ENCODE measurements at regions not wholly inside any gene's neighbourhood (a gene's known extent, or its start where the extent isn't known, plus 50 kb on each side); places are given as distances from the start of the nearest gene placed in this dataset.

DNA sequence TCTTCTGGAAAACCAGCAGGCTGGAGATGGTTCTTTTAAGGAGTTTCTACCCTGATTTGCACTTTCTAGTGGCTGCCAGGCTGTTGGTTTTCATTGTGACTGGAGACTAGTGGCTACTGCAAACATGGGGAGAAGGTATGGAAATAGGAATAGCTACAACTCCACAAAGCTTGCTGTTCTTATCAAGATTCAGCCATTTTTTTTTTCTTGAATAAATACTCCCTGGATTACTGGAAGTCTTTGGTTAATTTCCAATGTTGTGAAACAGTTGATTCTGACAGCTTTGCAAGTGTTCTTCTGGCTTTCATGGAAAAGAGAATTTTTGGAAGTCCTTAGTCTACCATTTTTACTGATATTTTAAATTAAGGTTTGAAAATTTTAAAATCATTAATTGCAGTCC lies 277.7 kb downstream of the HS3ST3A1 start:
- Histone ChIP-seq H3K27me3 (ENCODE audit: control insufficient read depth, insufficient read depth, low read length) (no peaks in the 10 kb centered on the region), H3K27ac (ENCODE audit: low read depth, low read length) (no peak overlapping the region), H3K36me3 (ENCODE audit: control insufficient read depth, insufficient read depth, low read length) (no peaks in the 10 kb centered on the region), H3K4me3 (ENCODE audit: low read depth, low read length) (no peak overlapping the region), H3K4me1 (ENCODE audit: control insufficient read depth, insufficient read depth, low read length) (no peaks in the 10 kb centered on the region), H3K9me3 (ENCODE audit: control insufficient read depth, insufficient read depth, low read length) (no peaks in the 10 kb centered on the region)
- no peak for DNase-seq (ENCODE audit: low read depth in 4 of 6, low spot score in 6 of 6)

DNA sequence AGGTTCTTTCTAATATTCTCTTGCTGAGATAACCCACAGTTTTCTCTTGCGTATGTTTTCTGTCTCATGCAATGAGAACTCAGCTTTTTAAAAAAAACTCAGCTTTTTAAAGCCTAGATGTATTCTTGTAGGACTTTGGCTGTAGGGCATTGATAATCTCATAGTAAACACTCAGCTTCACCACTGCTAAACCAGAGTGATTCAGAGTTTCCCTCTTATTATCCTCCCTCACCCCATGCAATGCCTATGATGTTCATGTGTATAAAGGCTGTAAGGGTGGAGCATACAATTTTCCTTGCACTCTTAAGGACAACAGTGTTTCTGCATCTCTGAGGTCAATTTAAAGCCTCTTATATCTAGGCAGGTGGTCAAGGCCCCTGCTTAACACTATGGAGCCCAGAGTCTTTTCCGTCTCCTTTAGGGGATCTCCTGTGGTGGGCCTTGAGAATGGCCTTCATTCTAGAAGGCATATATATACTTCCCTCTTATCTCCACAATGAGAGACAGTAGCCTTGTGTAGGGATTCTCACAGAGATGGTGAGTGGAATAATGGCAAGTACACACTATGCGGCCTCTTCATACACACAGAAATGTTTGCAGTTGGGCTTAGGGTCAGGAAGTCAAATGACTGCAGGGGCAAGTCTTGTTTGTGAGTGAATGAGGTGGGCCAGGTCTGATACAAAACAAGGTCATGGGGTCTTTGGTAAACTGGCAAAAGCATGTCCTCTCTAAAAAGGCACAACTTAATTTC lies 279.6 kb downstream of the HS3ST3A1 start:
- no peaks in the 10 kb centered on the region for H3K4me1 ChIP-seq (ENCODE audit: control insufficient read depth, insufficient read depth, low read length)
- DNase-seq (ENCODE audit: low read depth in 4 of 6, low spot score in 6 of 6), result no peak
- no peak overlapping the region for H3K27ac ChIP-seq (ENCODE audit: low read depth, low read length)
- H3K36me3 ChIP-seq (ENCODE audit: control insufficient read depth, insufficient read depth, low read length), result no peaks in the 10 kb centered on the region
- no peaks in the 10 kb centered on the region for H3K27me3 ChIP-seq (ENCODE audit: control insufficient read depth, insufficient read depth, low read length)
- H3K4me3 ChIP-seq (ENCODE audit: low read depth, low read length), result no peak overlapping the region
- H3K9me3 ChIP-seq (ENCODE audit: control insufficient read depth, insufficient read depth, low read length), result no peaks in the 10 kb centered on the region
- WGBS (ENCODE audit: insufficient coverage), result no CpG with 5 or more reads among the region's 3 CpGs

DNA sequence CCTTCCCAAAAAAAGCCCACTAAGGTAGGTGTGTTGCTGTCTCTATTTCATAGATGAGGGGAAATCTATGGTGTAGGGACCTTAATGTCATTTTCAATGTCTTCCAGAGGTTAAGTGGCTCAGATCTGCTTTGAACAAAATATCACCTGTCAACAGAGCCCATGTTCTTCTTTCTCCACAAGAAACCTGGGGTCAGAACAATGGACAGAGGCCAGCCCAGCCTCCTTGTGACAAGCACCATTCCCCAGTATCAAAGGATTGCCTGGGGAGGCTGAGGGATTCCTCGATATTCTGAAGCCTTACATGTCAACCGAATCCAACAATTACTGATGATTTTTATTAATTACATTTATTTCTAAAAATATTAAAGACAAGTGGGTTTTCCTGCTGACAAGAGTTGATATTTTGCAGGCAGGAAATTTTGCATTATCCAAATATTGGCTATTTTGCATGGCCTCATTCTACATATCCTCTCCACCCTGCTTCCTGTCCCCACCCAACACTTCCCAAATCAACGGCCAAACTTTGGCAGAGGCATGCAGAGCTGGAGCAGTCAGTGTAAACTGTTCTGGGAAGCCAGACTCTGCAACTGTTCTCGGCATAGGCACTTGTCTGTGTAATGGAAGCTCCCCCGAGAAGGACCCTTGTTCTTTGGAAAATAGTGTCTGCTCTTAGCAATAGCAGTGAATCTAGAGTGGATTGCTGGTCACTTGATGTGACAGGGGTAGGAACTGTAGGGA lies 281.5 kb downstream of the HS3ST3A1 start:
- DNase-seq (ENCODE audit: low read depth in 4 of 6, low spot score in 6 of 6), result no peak
- 92% methylated on average over 2 of the region's 5 CpGs for WGBS (ENCODE audit: insufficient coverage)
- H3K4me3 ChIP-seq (ENCODE audit: low read depth, low read length), result no peak overlapping the region
- H3K36me3 ChIP-seq (ENCODE audit: control insufficient read depth, insufficient read depth, low read length), result no peaks in the 10 kb centered on the region
- H3K27me3 ChIP-seq (ENCODE audit: control insufficient read depth, insufficient read depth, low read length), result no peaks in the 10 kb centered on the region
- no peaks in the 10 kb centered on the region for H3K9me3 ChIP-seq (ENCODE audit: control insufficient read depth, insufficient read depth, low read length)
- H3K27ac ChIP-seq (ENCODE audit: low read depth, low read length), result no peak overlapping the region
- H3K4me1 ChIP-seq (ENCODE audit: control insufficient read depth, insufficient read depth, low read length), result no peaks in the 10 kb centered on the region

GRCh38 chr17:13316657-13317056 lies 285.1 kb downstream of the HS3ST3A1 start:
- Histone ChIP-seq H3K27me3 (ENCODE audit: control insufficient read depth, insufficient read depth, low read length) (no peaks in the 10 kb centered on the region), H3K27ac (ENCODE audit: low read depth, low read length) (no peak overlapping the region), H3K36me3 (ENCODE audit: control insufficient read depth, insufficient read depth, low read length) (no peaks in the 10 kb centered on the region), H3K9me3 (ENCODE audit: control insufficient read depth, insufficient read depth, low read length) (no peaks in the 10 kb centered on the region), H3K4me1 (ENCODE audit: control insufficient read depth, insufficient read depth, low read length) (no peaks in the 10 kb centered on the region), H3K4me3 (ENCODE audit: low read depth, low read length) (no peak overlapping the region)
- no peak for DNase-seq (ENCODE audit: low read depth in 4 of 6, low spot score in 6 of 6)
- WGBS (ENCODE audit: insufficient coverage), result 100% methylated on average over 1 of the region's 1 CpG

DNA sequence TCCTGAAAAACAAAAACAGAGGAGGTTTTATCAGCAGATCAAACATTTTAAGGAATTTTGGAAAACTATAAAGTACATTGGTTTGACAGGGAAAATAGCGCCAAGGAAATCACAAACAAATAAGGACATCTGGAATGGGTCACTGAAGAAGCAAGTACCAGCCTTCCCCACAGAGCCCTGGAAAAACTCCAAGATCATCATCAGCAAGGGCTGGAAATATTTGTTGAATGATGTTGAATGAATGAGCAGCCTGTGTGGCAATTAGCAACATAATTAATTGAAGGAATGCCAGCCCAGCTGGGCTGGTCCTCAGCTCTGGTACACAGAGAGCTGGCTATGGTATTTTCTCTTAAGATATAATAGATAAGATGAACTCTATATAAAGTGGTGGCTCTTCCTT lies 290.4 kb downstream of the HS3ST3A1 start:
- no peaks in the 10 kb centered on the region for H3K36me3 ChIP-seq (ENCODE audit: control insufficient read depth, insufficient read depth, low read length)
- no CpG with 5 or more reads among the region's 1 CpG for WGBS (ENCODE audit: insufficient coverage)
- peak in 3 of 6 donors; percentile 9 to 79 (median 72) for DNase-seq (ENCODE audit: low read depth in 4 of 6, low spot score in 6 of 6)
- H3K4me1 ChIP-seq (ENCODE audit: control insufficient read depth, insufficient read depth, low read length), result no peaks in the 10 kb centered on the region
- H3K9me3 ChIP-seq (ENCODE audit: control insufficient read depth, insufficient read depth, low read length), result no peaks in the 10 kb centered on the region
- no peak overlapping the region for H3K4me3 ChIP-seq (ENCODE audit: low read depth, low read length)
- no peak overlapping the region for H3K27ac ChIP-seq (ENCODE audit: low read depth, low read length)
- no peaks in the 10 kb centered on the region for H3K27me3 ChIP-seq (ENCODE audit: control insufficient read depth, insufficient read depth, low read length)

DNA sequence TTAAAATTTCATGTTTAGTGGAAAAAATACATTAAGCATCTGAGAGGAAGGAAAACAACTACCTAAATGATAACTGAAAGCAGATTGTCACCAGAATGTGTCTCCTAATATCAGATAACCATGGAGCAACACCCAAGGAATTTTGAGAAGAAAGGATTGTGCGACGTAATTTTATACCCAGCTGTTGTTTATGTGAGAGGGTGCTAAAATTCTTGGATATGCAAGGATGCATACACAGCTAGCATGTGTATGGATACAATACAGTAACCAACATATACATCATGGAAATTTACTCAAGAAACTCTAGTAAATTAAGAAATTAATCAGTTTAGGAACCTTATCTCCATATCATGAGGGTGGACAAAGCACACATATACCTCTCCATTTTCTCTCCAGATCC lies 290.9 kb downstream of the HS3ST3A1 start:
- no peaks in the 10 kb centered on the region for H3K27me3 ChIP-seq (ENCODE audit: control insufficient read depth, insufficient read depth, low read length)
- no peaks in the 10 kb centered on the region for H3K36me3 ChIP-seq (ENCODE audit: control insufficient read depth, insufficient read depth, low read length)
- H3K27ac ChIP-seq (ENCODE audit: low read depth, low read length), result no peak overlapping the region
- WGBS (ENCODE audit: insufficient coverage), result no CpG with 5 or more reads among the region's 2 CpGs
- DNase-seq (ENCODE audit: low read depth in 4 of 6, low spot score in 6 of 6), result no peak
- H3K4me1 ChIP-seq (ENCODE audit: control insufficient read depth, insufficient read depth, low read length), result no peaks in the 10 kb centered on the region
- no peaks in the 10 kb centered on the region for H3K9me3 ChIP-seq (ENCODE audit: control insufficient read depth, insufficient read depth, low read length)
- no peak overlapping the region for H3K4me3 ChIP-seq (ENCODE audit: low read depth, low read length)

DNA sequence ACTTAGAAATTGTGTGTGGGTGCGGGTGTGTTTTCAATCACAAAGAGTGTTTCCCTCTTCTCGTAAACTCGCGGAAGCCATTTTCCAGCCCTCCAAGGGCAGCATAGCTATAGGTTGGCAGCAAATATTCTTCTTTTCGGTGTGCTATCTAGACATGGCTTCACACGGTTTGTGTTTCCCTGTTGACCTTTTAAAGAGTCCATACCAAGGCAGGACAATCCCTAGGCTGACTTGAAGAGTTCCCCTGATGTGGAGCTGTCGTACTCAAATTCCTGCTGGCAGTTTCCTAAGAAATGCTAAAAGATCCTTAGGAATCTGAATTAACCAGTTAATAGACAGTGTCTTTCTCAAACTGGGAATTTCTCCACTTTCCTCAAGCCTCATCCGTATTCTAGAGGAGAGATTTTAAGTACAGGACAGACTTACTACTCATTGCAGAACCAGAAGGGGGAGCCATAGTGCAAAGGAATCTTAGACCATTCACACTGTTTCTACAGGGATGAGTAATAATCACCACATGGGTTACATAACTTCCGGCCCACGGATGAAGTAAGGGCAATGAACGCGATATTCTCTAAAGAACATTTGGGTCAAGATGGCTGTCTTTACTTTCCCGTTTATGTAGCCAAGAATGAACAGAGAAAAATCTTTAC lies 288.6 kb upstream of the ELAC2 start:
- no peaks in the 10 kb centered on the region for H3K27me3 ChIP-seq (ENCODE audit: control insufficient read depth, insufficient read depth, low read length)
- DNase-seq (ENCODE audit: low read depth in 4 of 6, low spot score in 6 of 6), result peak in 3 of 6 donors; percentile 9 to 42 (median 35)
- H3K27ac ChIP-seq (ENCODE audit: low read depth, low read length), result no peak overlapping the region
- H3K36me3 ChIP-seq (ENCODE audit: control insufficient read depth, insufficient read depth, low read length), result no peaks in the 10 kb centered on the region
- 78% methylated on average over 5 of the region's 13 CpGs for WGBS (ENCODE audit: insufficient coverage)
- H3K9me3 ChIP-seq (ENCODE audit: control insufficient read depth, insufficient read depth, low read length), result no peaks in the 10 kb centered on the region
- no peak overlapping the region for H3K4me3 ChIP-seq (ENCODE audit: low read depth, low read length)
- no peaks in the 10 kb centered on the region for H3K4me1 ChIP-seq (ENCODE audit: control insufficient read depth, insufficient read depth, low read length)

DNA sequence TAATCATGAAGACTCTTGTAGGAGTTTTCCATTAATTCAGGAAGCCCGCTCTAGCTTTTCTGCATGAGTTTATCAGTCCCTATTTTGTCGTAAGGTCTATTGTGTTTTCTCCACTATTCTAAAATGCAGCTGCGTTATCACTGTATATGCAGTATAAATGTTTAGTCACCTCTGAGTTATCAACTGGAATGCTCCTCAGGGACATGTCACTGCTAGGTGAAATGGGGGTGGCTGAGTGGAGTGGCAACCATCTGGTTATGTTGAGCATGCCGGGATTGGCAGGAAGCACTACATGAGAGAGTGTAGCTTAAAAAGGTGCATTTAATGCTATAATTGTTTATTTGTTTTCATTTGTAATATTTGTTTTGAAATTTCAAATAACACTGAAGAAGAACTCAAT lies 285.2 kb upstream of the ELAC2 start:
- no CpG with 5 or more reads among the region's 4 CpGs for WGBS (ENCODE audit: insufficient coverage)
- H3K9me3 ChIP-seq (ENCODE audit: control insufficient read depth, insufficient read depth, low read length), result no peaks in the 10 kb centered on the region
- no peaks in the 10 kb centered on the region for H3K36me3 ChIP-seq (ENCODE audit: control insufficient read depth, insufficient read depth, low read length)
- H3K4me1 ChIP-seq (ENCODE audit: control insufficient read depth, insufficient read depth, low read length), result no peaks in the 10 kb centered on the region
- H3K27me3 ChIP-seq (ENCODE audit: control insufficient read depth, insufficient read depth, low read length), result no peaks in the 10 kb centered on the region
- DNase-seq (ENCODE audit: low read depth in 4 of 6, low spot score in 6 of 6), result no peak
- H3K4me3 ChIP-seq (ENCODE audit: low read depth, low read length), result no peak overlapping the region
- H3K27ac ChIP-seq (ENCODE audit: low read depth, low read length), result no peak overlapping the region

DNA sequence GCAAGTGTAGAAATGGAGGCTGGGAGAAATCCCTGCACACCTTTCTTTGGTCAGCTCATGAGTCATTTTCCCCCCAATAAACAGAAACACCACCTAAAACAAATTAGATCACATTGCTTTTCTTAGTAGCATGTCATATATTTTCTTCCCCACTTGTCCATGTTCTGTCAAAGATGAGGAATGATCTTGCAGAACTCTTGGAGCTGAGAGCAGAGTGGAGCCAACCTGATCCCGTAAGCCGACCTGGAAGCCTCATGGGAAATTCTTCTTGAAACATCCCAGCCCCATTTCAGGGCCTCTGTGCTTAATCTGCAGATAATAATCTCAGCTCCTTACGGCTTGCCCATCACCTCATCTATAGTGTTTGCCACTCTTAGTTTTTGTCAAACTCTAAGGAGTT lies 284.6 kb upstream of the ELAC2 start:
- no peak overlapping the region for H3K27ac ChIP-seq (ENCODE audit: low read depth, low read length)
- no peak overlapping the region for H3K4me3 ChIP-seq (ENCODE audit: low read depth, low read length)
- 93% methylated on average over 2 of the region's 3 CpGs for WGBS (ENCODE audit: insufficient coverage)

More for the DNA sequence above, 284.6 kb upstream of the ELAC2 start:
- Histone ChIP-seq H3K27me3 (ENCODE audit: control insufficient read depth, insufficient read depth, low read length) (no peaks in the 10 kb centered on the region), H3K9me3 (ENCODE audit: control insufficient read depth, insufficient read depth, low read length) (no peaks in the 10 kb centered on the region), H3K4me1 (ENCODE audit: control insufficient read depth, insufficient read depth, low read length) (no peaks in the 10 kb centered on the region), H3K36me3 (ENCODE audit: control insufficient read depth, insufficient read depth, low read length) (no peaks in the 10 kb centered on the region)
- no peak for DNase-seq (ENCODE audit: low read depth in 4 of 6, low spot score in 6 of 6)
